Panc1 (cell line): ENCODE measurements at regions not wholly inside any gene's neighbourhood (a gene's known extent, or its start where the extent isn't known, plus 50 kb on each side); places are given as distances from the start of the nearest gene placed in this dataset.
"Not testable (repeated sequence)": the region's sequence is repeated elsewhere in the genome, so short reads cannot be mapped to it uniquely, and the experiment has no call there.

ENCODE experiments used
- ATAC-seq: fragments of 200-7000 bp; cut with Tn5 transposase; 2 replicates; pipeline ENCODE4 v1.9.1; 2020; ENCODE audit warnings: mild to moderate bottlenecking, moderate library complexity
- BruUV-seq: library from RNA; stranded (reverse); fragments of 400-500 nt; replicated peaks from 2 replicates; lab custom pipeline; 2021; lab: Mats Ljungman, UMichigan
- CTCF ChIA-PET: fragments of 300-600 bp; sonication (Branson Sonifier 250); formaldehyde crosslinking; loops from one replicate; lab custom pipeline; 2022; ENCODE audit warnings: antibody characterized with exemption; lab: Charles Lee
- POLR2A ChIA-PET: fragments of 300-600 bp; sonication (Branson Sonifier 250); formaldehyde crosslinking; loops from one replicate; lab custom pipeline; 2022; ENCODE audit warnings: antibody characterized with exemption; lab: Charles Lee
- DNase-seq: peaks from one replicate; pipeline ENCODE4 v3.0.0-alpha.2; 2010; ENCODE audit warnings: low read depth, low spot score
- H3K27ac ChIP-seq: 2 replicates; pipeline ENCODE4 v1.5.1; 2011; ENCODE audit warnings: mild to moderate bottlenecking, low read length, inconsistent platforms
- H3K27me3 ChIP-seq: fragments of 200-500 bp; sonication (Bioruptor generic); 2 replicates; pipeline ENCODE4 v1.6.0; 2014; ENCODE audit warnings: low read length, inconsistent platforms; ENCODE audit not compliant: control insufficient read depth, insufficient read depth
- H3K36me3 ChIP-seq: fragments of 200-500 bp; sonication (Bioruptor generic); 2 replicates; pipeline ENCODE4 v1.5.1; 2014; ENCODE audit warnings: inconsistent platforms, mild to moderate bottlenecking, low read length, moderate library complexity; ENCODE audit not compliant: control insufficient read depth, insufficient read depth
- H3K4me1 ChIP-seq: 2 replicates; pipeline ENCODE4 v1.5.1; 2011; ENCODE audit warnings: inconsistent platforms, mild to moderate bottlenecking, low read length, moderate library complexity; ENCODE audit not compliant: control insufficient read depth, insufficient read depth
- H3K4me3 ChIP-seq, 2 experiments: 2 replicates each; pipeline ENCODE4 v1.5.1; 2011 to 2012; ENCODE audit warnings: low read depth in 2 of 2, low read length in 2 of 2, mild to moderate bottlenecking in 2 of 2, inconsistent platforms in 1 of 2, moderate library complexity in 1 of 2
- H3K9me3 ChIP-seq: fragments of 200-500 bp; sonication (Bioruptor generic); 2 replicates; pipeline ENCODE4 v1.5.1; 2014; ENCODE audit warnings: low read depth, mild to moderate bottlenecking, inconsistent platforms, low read length, moderate library complexity; ENCODE audit not compliant: control insufficient read depth, insufficient read depth
- CTCF ChIP-seq: fragments of 450-650 bp; IDR thresholded peaks from 2 replicates; pipeline ENCODE4 v1.5.1; 2017; ENCODE audit warnings: mild to moderate bottlenecking
- POLR2AphosphoS5 ChIP-seq: IDR thresholded peaks from 2 replicates; pipeline ENCODE4 v1.6.1; 2012; ENCODE audit warnings: mild to moderate bottlenecking, low read depth, low read length, moderate library complexity
- REST ChIP-seq, 2 experiments: IDR thresholded peaks; 2 replicates each; pipeline ENCODE4 v1.6.1; 2011 to 2012; ENCODE audit warnings: low read depth in 2 of 2, control low read depth in 1 of 2, low read length in 1 of 2, mild to moderate bottlenecking in 1 of 2, moderate library complexity in 1 of 2; ENCODE audit not compliant: insufficient read depth in 1 of 2
- SIN3A ChIP-seq: IDR thresholded peaks from 2 replicates; pipeline ENCODE4 v1.6.1; 2012; ENCODE audit warnings: low read depth, mild to moderate bottlenecking, low read length, moderate library complexity, borderline replicate concordance; ENCODE audit not compliant: insufficient read depth
- TCF7L2 ChIP-seq: IDR thresholded peaks from 2 replicates; pipeline ENCODE4 v1.6.1; 2011; ENCODE audit warnings: mild to moderate bottlenecking, low read depth, low read length, inconsistent platforms
- in situ Hi-C: cut with HindIII; loops from 2 replicates; pipeline ENCODE4 v1.10.0; 2016; ENCODE audit warnings: low sequenced_read_pairs, low pct_unique_long_range_greater_than_20kb
- intact Hi-C: fragments of 100-400 bp; cut with micrococcal nuclease; formaldehyde crosslinking; loops from one replicate; pipeline ENCODE4 v1.10.0; 2022; ENCODE audit not compliant: unreplicated experiment

GRCh38 chr16:29126057-29126494 is 141.2 kb downstream of the LAT start:
- H3K4me1 ChIP-seq, result no peaks in the 10 kb centered on the region
- no peak overlapping the region for H3K27ac ChIP-seq
- no peak for DNase-seq
- in situ Hi-C loops (no loop called here), intact Hi-C loops (no loop called here)
- no peaks in the 10 kb centered on the region for H3K27me3 ChIP-seq
- ATAC-seq, result no peak
- ChIA-PET CTCF (no interaction called here), POLR2A (no interaction called here)
- no peak for TF ChIP-seq SIN3A
- TF ChIP-seq POLR2AphosphoS5, result no peak
- no peak for TF ChIP-seq CTCF
- TF ChIP-seq REST (IDR thresholded peaks at IDR 0.05; ENCODE audit: insufficient read depth in 1 of 2, low read depth in 2 of 2, low read length in 1 of 2), result no peak
- TF ChIP-seq TCF7L2, result no peak
- no TSS peak for BruUV-seq
- no peak overlapping the region for H3K4me3 ChIP-seq
- no peaks in the 10 kb centered on the region for H3K9me3 ChIP-seq
- no peaks in the 10 kb centered on the region for H3K36me3 ChIP-seq

DNA sequence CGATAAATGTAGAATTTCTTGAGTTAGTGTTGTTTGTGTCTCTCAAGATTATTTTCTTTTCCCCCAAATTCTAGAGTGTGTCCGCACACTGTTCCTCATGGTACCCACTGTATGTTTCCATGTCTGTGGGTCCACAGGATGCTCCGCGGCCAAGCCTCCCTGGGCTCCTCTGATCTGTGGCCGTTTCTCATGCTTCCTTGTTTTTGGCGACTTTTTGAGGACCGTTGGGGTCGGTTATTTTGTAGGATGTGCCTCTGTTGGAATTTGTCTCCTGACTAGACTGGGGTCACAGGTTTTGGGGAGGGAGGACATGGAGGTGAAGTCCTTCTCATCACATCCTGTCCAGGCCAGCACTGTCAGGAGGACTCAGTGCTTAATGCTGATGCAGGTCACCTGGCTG is 140.0 kb downstream of the LAT start:
- Histone ChIP-seq H3K4me1 (no peaks in the 10 kb centered on the region), H3K36me3 (no peaks in the 10 kb centered on the region), H3K27ac (no peak overlapping the region), H3K27me3 (no peaks in the 10 kb centered on the region), H3K9me3 (no peaks in the 10 kb centered on the region), H3K4me3 (no peak overlapping the region)
- no TSS peak for BruUV-seq
- POLR2A ChIA-PET, result no interaction called here
- TF ChIP-seq CTCF (no peak), POLR2AphosphoS5 (no peak), REST (IDR thresholded peaks at IDR 0.05; ENCODE audit: insufficient read depth in 1 of 2, low read depth in 2 of 2, low read length in 1 of 2) (no peak), TCF7L2 (no peak), SIN3A (no peak)
- CTCF ChIA-PET, result no interaction called here
- in situ Hi-C loops (no loop called here), intact Hi-C loops (no loop called here)
- DNase-seq (no peak), ATAC-seq (no peak)

- H3K27ac ChIP-seq, intact Hi-C loops, CTCF ChIA-PET, POLR2A ChIA-PET, BruUV-seq, in situ Hi-C loops, ATAC-seq, DNase-seq, H3K36me3 ChIP-seq, H3K4me1 ChIP-seq, H3K4me3 ChIP-seq, H3K9me3 ChIP-seq, H3K27me3 ChIP-seq: not testable (repeated sequence)
Measured at GRCh38 chr16:29124162-29124561, 139.3 kb downstream of the LAT start.

- BruUV-seq, H3K9me3 ChIP-seq, H3K27ac ChIP-seq, intact Hi-C loops, ATAC-seq, H3K4me3 ChIP-seq, H3K4me1 ChIP-seq, DNase-seq, in situ Hi-C loops, CTCF ChIA-PET, POLR2A ChIA-PET, H3K36me3 ChIP-seq, H3K27me3 ChIP-seq: not testable (repeated sequence)
Measured at GRCh38 chr16:29120680-29121079, 135.8 kb downstream of the LAT start.
